Activated CD4-positive, alpha-beta T cell treated with anti-CD3 and anti-CD28 coated beads, Interleukin-2, amount 50 U/mL, for 4 hours (primary cell): ENCODE measurements at regions not wholly inside any gene's neighbourhood (a gene's known extent, or its start where the extent isn't known, plus 50 kb on each side); places are given as distances from the start of the nearest gene placed in this dataset.

Source experiments
- DNase-seq, 2 experiments: peaks; one replicate each; pipeline ENCODE4 v3.0.0-alpha.2; 2020

- DNase-seq: no peak
Measured at GRCh38 chr4:180909279-180909678, 1333.9 kb upstream of the TENM3 start.

DNA sequence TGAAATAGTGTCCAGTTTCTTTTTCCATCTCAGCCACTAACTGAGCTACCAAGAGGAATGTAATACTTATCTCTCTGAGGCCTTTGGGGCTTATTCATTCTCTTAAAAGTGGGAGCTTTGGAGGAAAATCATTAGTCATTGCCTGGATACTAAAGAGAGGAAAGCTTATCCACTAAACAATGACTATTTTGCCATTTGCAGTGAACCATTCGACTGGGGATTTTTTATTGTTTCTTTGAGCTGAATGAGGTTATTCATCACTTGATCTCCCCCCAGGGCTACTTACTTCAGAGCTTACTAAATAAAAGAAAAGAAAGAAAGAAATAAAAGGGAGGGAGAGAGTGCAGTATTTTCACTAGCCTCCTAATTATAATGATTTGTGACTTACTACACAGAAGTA, 1329.5 kb upstream of the TENM3 start:
- DNase-seq: no peak

GRCh38 chr4:180923486-180923885, 1319.7 kb upstream of the TENM3 start:
- no peak for DNase-seq

DNA sequence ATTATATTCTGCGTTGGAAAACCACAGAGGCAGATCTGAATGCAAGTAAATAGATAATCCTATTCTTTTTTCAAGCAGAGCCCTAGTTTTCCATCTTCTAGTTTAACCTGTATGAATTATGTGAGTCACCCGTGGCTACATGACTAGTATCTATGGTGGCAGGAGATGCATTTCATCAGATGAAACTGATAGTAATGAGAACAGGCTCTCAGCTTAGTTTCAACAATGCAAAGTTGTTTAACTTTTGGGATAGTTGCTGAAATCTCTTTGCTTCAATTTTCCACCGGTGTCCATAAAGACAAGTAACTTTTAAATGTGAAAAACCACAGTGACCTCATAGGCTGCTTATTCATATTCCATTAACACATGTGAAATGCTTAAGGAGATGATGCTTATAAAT, 1317.4 kb upstream of the TENM3 start:
- no peak for DNase-seq

- DNase-seq: no peak
Measured at GRCh38 chr4:180926277-180926676, 1316.9 kb upstream of the TENM3 start.

DNA sequence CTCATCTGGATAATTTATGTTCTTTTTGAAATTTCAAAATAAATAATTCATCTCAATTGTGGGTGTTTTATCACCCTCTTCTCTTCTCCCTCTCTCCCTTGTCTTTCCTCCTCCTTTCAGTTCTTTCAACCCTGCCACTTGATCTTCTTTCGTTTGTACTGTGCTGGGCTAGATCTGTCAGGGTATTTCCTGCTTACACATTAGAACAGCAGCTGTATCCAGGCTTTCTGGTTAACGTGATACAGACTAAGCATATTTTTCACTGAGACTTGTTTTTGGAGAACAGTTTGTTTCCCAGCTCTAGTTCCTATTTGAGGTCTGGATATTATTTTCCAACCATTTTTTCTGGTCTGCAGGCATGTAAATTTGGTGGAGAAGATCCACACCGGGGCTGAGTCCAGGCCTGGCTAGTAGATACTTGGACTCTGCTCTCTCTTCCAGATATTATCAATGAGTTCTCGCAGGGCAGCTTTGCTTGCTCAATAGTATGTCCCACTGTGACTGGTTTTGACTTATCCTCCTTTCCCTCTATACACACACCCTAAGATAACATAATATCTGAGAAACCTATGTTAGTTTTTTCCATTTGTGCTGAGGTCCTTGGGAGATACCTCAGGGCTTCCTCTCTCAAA, 1310.7 kb upstream of the TENM3 start:
- no peak for DNase-seq

- DNase-seq: no peak
Measured at GRCh38 chr4:180937083-180937482, 1306.1 kb upstream of the TENM3 start.

DNA sequence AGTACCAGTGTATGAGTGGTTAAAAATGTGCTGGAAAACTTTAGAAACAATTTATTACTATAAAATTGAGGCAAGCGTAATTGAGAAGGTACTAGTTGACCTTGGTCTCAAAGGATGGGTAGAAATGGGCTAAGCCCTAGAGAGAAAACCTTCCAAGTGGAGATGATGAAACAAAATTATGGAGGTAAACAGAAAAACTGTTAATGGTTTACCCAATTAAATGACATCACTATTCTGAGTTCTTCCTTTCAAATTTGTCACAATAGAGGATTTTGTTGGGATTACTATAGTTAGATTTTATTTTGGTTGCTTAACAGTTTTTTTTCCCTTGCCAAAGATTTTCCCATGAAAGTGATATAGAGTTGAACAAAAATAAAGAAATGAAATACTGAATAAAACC, 1302.5 kb upstream of the TENM3 start:
- no peak for DNase-seq

GRCh38 chr4:180942367-180942916, 1300.8 kb upstream of the TENM3 start:
- no peak for DNase-seq

DNA sequence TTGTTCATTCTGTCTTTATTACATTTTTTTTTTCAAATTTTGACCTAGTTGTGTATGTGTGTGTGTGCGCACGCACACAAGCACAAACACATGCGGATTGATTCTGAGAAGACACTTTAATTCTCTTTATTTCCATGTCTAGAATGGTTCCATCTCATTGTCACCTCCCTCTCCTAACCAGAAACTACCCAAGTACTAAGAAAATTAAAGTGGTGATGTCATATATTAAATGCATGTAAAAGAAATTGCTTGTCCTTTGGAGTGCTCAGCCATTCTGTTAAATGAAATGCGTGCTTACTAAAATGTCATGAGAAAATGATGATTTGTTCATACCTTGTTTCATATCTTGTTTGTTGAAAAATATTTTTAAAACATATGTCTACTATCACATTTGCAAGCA, 1297.0 kb upstream of the TENM3 start:
- DNase-seq: no peak

DNA sequence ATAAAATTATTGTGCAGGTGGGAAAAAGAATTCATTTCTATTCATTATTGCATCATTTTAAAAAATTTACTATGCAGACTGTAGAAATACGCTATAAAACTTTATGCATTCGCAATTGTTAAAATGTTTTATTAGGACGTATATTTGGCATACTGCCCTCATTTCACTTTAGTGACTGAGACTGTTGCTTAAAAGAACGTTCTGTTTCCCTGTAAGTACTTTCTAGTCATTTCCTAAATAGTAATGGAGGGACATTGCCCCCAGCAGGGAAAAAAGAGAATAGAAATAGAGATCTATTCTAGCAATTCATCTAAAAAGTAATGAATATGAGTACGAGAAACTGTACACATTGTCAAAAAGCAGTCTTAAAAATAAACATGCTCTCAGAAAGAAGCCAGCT, 1295.8 kb upstream of the TENM3 start:
- DNase-seq: no peak

GRCh38 chr4:180949424-180950213, 1293.6 kb upstream of the TENM3 start:
- no peak for DNase-seq

- no peak for DNase-seq
Measured at GRCh38 chr4:180950377-180950776, 1292.8 kb upstream of the TENM3 start.

- DNase-seq: no peak
Measured at GRCh38 chr4:180951312-180951711, 1291.9 kb upstream of the TENM3 start.

- DNase-seq: no peak
Measured at GRCh38 chr4:180953572-180953971, 1289.6 kb upstream of the TENM3 start.

DNA sequence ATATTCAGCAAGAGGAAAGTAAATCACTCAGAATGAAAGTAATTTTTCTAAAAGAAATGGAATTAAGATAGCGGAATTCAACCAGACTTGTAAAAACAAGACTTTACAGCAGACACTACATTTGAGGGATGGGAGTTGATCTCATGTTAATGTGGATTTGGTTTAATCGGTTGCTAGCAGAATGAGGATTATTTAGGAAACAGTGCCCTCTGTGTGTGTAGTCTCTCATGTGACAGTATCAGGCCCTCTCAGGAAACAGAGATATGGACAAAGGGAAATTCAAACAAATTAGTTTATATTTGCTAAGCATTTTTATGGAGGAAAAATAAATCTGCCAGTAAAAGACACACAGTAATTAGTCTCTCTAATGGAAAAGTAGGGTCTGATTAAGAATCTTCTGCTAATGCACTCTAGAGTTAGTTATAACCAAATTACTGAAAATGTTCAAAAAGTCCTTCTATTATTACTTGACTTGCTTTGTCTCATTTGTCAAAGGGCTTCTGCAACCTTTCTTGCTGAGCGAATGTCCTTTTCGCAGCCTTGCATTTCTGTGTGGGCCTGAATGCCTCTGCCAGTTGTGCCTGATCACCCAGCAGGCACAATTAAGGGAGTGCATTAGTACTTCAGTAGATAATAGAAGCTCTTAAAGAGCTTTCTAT, 1282.3 kb upstream of the TENM3 start:
- no peak for DNase-seq

DNA sequence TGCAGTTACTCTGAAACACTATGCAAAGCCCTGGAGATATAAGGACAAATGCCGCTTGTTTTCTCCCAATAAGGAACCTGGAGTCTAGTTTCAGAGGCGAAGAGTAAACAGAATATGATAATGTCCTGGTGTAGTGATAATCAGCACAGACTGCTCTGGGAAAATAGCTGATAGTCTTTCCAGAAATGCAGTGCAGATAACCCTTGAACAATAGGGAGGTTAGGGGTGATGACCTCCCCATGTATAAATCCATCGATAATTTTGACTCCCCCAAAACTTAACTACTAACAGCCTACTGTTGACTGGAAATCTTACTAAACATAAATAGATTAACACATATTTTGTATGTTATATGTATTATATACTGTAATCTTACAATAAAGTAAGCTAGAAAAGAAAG, 1280.9 kb upstream of the TENM3 start:
- no peak for DNase-seq

GRCh38 chr4:180966312-180966711, 1276.9 kb upstream of the TENM3 start:
- no peak for DNase-seq

- no peak for DNase-seq
Measured at GRCh38 chr4:180967936-180968335, 1275.3 kb upstream of the TENM3 start.

DNA sequence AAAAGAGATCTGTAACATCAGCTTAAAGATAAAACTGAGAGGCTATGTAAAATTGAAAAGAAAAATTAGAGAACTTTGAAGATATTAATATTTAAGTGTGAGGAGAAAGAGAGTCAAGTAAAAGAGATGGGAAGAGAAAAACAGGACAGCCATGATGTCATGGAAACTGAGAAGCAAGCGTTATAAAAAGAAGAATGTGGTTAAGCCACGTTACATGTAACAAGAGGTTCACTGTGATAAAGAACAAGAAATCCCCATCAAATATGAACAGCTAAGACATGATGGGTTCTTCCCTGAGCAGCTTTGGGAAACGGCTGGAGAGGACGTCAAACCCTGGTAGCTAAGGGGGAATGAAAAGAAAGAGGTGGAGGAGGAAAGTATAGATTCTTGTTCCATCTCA, 1269.3 kb upstream of the TENM3 start:
- DNase-seq: no peak

DNA sequence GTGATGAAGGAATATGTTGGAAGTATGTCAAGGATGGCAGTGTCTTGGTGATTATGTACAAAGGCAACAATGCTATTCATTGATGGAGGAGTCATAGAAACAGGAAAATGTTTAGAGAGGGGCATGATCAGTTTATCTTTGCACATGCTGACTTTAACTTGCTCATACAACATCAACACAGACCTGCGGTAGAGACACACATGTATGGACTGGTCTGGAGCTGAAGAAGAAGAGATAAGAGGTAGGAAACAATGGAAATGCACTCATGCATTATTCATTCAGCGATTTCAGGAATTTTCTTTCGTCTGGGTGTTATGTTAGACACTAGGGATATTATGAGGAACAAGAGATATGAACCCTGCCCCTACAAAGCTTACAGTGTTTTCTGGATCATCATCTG, 1252.3 kb upstream of the TENM3 start:
- DNase-seq: no peak

GRCh38 chr4:180993244-180993836, 1249.9 kb upstream of the TENM3 start:
- no peak for DNase-seq

DNA sequence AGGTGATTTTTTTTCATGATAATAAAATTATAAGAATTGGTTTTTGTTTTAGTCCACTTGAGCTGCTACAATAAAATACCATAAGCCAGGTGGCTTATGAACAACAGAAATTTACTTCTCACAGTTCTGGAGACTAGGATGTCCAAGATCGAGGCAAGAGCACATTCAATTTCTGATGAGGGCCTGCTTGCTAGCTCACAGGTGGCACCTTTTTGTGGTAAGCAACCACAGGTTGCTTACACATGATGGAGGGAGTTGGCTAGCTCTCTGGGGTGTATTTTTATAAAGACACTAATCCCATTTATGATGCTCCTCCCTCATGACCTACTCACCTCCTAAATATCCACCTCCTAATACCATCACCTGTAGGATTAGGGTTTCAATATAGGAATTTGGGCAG, 1248.5 kb upstream of the TENM3 start:
- DNase-seq: no peak

DNA sequence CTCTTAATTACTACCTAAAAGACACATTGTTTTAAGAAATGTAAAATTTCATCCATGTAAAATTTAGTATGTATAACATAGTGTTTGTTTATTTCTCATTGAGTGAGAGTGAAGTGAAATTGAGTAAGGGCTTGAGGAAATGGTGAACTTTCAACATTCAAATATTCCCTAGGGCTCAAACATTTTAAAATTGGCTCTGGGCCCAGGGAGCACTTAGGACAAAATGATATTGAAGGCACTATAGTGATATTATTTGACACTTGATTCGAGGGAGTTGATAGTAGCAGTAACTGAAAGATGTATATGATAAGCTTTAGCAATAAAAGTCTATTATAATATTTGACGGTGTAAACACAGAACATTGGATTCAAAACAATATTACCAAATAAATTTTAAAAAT, 1244.0 kb upstream of the TENM3 start:
- no peak for DNase-seq
